ENCODE measurements at regions not wholly inside any gene's neighbourhood (a gene's known extent, or its start where the extent isn't known, plus 50 kb on each side); places are given as distances from the start of the nearest gene placed in this dataset.

DNA sequence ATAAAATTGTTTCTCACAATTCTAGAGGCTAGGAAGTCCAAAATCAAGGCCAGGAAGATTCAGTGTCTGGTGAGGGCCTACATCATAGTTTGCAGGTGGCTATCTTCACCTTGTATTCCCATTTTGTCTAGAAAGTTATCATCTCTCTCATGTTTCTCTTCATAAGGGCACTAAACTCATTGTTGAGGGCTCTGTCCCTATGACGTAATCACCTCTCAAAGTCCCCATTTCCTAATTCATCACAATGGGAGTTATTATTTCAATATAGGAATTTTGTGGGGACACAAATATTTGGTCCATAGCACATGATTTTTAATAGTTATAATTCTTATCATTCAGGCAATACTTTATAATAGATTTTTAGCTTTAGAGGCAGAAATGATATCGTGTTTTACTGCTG is 1509.2 kb upstream of the SEL1L start:
- no peaks in the 10 kb centered on the region for H3K36me3 ChIP-seq (ENCODE audit: control insufficient read depth, insufficient read depth, low read length)
- H3K9me3 ChIP-seq (ENCODE audit: control insufficient read depth, insufficient read depth, low read depth, low read length), result no peaks in the 10 kb centered on the region
- ChIA-PET CTCF (no interaction called here), POLR2A (no interaction called here)
- ATAC-seq, result no peak
- no peak overlapping the region for H3K4me3 ChIP-seq (ENCODE audit: low read depth in 2 of 2, low read length in 2 of 2)
- TF ChIP-seq TCF7L2 (IDR thresholded peaks at IDR 0.05; ENCODE audit: low read depth, low read length), result no peak
- no peak for TF ChIP-seq POLR2AphosphoS5 (IDR thresholded peaks at IDR 0.05; ENCODE audit: low read depth, low read length)
- TF ChIP-seq SIN3A (IDR thresholded peaks at IDR 0.05; ENCODE audit: borderline replicate concordance, insufficient read depth, low read depth, low read length), result no peak
- TF ChIP-seq, protein P1, sequence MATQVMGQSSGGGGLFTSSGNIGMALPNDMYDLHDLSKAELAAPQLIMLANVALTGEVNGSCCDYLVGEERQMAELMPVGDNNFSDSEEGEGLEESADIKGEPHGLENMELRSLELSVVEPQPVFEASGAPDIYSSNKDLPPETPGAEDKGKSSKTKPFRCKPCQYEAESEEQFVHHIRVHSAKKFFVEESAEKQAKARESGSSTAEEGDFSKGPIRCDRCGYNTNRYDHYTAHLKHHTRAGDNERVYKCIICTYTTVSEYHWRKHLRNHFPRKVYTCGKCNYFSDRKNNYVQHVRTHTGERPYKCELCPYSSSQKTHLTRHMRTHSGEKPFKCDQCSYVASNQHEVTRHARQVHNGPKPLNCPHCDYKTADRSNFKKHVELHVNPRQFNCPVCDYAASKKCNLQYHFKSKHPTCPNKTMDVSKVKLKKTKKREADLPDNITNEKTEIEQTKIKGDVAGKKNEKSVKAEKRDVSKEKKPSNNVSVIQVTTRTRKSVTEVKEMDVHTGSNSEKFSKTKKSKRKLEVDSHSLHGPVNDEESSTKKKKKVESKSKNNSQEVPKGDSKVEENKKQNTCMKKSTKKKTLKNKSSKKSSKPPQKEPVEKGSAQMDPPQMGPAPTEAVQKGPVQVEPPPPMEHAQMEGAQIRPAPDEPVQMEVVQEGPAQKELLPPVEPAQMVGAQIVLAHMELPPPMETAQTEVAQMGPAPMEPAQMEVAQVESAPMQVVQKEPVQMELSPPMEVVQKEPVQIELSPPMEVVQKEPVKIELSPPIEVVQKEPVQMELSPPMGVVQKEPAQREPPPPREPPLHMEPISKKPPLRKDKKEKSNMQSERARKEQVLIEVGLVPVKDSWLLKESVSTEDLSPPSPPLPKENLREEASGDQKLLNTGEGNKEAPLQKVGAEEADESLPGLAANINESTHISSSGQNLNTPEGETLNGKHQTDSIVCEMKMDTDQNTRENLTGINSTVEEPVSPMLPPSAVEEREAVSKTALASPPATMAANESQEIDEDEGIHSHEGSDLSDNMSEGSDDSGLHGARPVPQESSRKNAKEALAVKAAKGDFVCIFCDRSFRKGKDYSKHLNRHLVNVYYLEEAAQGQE (IDR thresholded peaks at IDR 0.05; ENCODE audit: insufficient read depth in 1 of 2, low read depth in 2 of 2, low read length in 1 of 2), result no peak
- TF ChIP-seq, protein P2, sequence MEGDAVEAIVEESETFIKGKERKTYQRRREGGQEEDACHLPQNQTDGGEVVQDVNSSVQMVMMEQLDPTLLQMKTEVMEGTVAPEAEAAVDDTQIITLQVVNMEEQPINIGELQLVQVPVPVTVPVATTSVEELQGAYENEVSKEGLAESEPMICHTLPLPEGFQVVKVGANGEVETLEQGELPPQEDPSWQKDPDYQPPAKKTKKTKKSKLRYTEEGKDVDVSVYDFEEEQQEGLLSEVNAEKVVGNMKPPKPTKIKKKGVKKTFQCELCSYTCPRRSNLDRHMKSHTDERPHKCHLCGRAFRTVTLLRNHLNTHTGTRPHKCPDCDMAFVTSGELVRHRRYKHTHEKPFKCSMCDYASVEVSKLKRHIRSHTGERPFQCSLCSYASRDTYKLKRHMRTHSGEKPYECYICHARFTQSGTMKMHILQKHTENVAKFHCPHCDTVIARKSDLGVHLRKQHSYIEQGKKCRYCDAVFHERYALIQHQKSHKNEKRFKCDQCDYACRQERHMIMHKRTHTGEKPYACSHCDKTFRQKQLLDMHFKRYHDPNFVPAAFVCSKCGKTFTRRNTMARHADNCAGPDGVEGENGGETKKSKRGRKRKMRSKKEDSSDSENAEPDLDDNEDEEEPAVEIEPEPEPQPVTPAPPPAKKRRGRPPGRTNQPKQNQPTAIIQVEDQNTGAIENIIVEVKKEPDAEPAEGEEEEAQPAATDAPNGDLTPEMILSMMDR (IDR thresholded peaks at IDR 0.05), result no peak
- no peak overlapping the region for H3K27ac ChIP-seq (ENCODE audit: low read length)
- no TSS peak for BruUV-seq (replicated peaks)
- DNase-seq (ENCODE audit: low read depth, low spot score), result no peak
- intact Hi-C loops (cut with micrococcal nuclease; ENCODE audit: unreplicated experiment) (no loop called here), in situ Hi-C loops (cut with HindIII; ENCODE audit: low pct_unique_long_range_greater_than_20kb, low sequenced_read_pairs) (no loop called here)
- H3K27me3 ChIP-seq (ENCODE audit: control insufficient read depth, insufficient read depth, low read length), result no peaks in the 10 kb centered on the region
- no peaks in the 10 kb centered on the region for H3K4me1 ChIP-seq (ENCODE audit: control insufficient read depth, insufficient read depth, low read length)

DNA sequence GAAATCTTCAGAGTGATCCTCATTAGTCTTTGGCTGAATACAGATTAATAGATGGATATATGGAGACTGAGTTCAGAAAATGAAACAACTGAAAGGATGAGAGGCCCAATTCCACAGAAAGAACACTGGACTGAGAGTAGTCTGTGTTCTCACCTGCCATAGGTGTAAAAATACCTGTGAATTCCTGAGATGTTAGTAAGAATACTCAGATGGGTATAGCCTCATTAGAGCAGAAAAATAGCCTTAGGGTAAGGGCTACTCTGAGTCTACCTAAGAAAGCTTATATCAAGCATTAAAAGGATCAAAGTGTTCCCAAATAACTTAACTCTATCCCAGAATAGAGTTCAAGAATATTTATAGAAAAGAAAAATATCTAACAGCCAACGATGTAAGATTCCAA is 1510.3 kb upstream of the SEL1L start:
- no peak for DNase-seq (ENCODE audit: low read depth, low spot score)
- POLR2A ChIA-PET, result no interaction called here
- in situ Hi-C loops (cut with HindIII; ENCODE audit: low pct_unique_long_range_greater_than_20kb, low sequenced_read_pairs), result no loop called here
- BruUV-seq (replicated peaks), result no TSS peak
- ATAC-seq, result no peak
- Histone ChIP-seq H3K27me3 (ENCODE audit: control insufficient read depth, insufficient read depth, low read length) (no peaks in the 10 kb centered on the region), H3K27ac (ENCODE audit: low read length) (no peak overlapping the region), H3K9me3 (ENCODE audit: control insufficient read depth, insufficient read depth, low read depth, low read length) (no peaks in the 10 kb centered on the region), H3K4me3 (ENCODE audit: low read depth in 2 of 2, low read length in 2 of 2) (no peak overlapping the region), H3K4me1 (ENCODE audit: control insufficient read depth, insufficient read depth, low read length) (no peaks in the 10 kb centered on the region), H3K36me3 (ENCODE audit: control insufficient read depth, insufficient read depth, low read length) (no peaks in the 10 kb centered on the region)
- TF ChIP-seq, protein P2 (IDR thresholded peaks at IDR 0.05), result no peak
- no peak for TF ChIP-seq SIN3A (IDR thresholded peaks at IDR 0.05; ENCODE audit: borderline replicate concordance, insufficient read depth, low read depth, low read length)
- TF ChIP-seq, protein P1 (IDR thresholded peaks at IDR 0.05; ENCODE audit: insufficient read depth in 1 of 2, low read depth in 2 of 2, low read length in 1 of 2), result no peak
- no peak for TF ChIP-seq POLR2AphosphoS5 (IDR thresholded peaks at IDR 0.05; ENCODE audit: low read depth, low read length)
- no peak for TF ChIP-seq TCF7L2 (IDR thresholded peaks at IDR 0.05; ENCODE audit: low read depth, low read length)
- CTCF ChIA-PET, result no interaction called here
- intact Hi-C loops (cut with micrococcal nuclease; ENCODE audit: unreplicated experiment), result no loop called here
